ENCODE measurements at regions not wholly inside any gene's neighbourhood (a gene's known extent, or its start where the extent isn't known, plus 50 kb on each side); places are given as distances from the start of the nearest gene placed in this dataset.

DNA sequence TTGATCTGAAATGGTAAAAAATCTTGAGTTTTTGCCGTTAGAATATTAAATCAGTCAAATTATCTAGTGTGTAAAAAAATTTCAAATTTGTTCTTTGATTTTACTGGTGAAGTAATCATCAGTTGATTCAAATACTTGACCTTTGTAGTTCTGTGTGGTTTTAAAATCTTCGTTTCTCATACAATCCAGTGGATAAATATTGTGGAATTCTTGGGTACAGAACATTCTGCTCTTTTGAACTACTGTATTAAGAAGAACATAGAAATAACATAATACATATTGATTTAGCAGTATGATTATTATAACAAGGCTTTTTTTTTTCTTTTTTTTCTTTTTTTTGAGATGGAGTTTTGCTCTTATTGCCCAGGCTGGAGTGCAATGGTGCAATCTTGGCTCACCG, 491.8 kb downstream of the CD109 start:
- no peak overlapping the region for H3K4me3 ChIP-seq (ENCODE audit: insufficient read depth, low read depth, low read length)
- Mint-ChIP-seq H3K4me3 (ENCODE audit: unreplicated experiment) (no peak overlapping the region), H3K27ac (ENCODE audit: unreplicated experiment) (no peak overlapping the region), H3K4me1 (ENCODE audit: low read depth, unreplicated experiment) (no peaks in the 10 kb centered on the region), H3K27me3 (ENCODE audit: low read depth, unreplicated experiment) (peaks cover 2% of the 10 kb centered on the region), H3K36me3 (ENCODE audit: low read depth, unreplicated experiment) (no peaks in the 10 kb centered on the region), H3K9me3 (ENCODE audit: unreplicated experiment) (peaks cover 4% of the 10 kb centered on the region)
- no peak for DNase-seq (ENCODE audit: low read depth)
- H3K9me3 ChIP-seq (ENCODE audit: insufficient read depth, low read depth, low read length) = no peaks in the 10 kb centered on the region
- H2AFZ ChIP-seq (ENCODE audit: low read depth, low read length) = no peak overlapping the region
- FAIRE-seq = no peak
- no peak overlapping the region for H3K4me2 ChIP-seq (ENCODE audit: low read length)
- H3K27ac ChIP-seq (ENCODE audit: low read depth, low read length) = no peak overlapping the region
- H4K20me1 ChIP-seq (ENCODE audit: insufficient read depth, low read length) = no peaks in the 10 kb centered on the region
- H3K36me3 ChIP-seq (ENCODE audit: insufficient read depth, low read length) = no peaks in the 10 kb centered on the region
- no peaks in the 10 kb centered on the region for H3K79me2 ChIP-seq (ENCODE audit: insufficient read depth, low read length)
- no peaks in the 10 kb centered on the region for H3K4me1 ChIP-seq (ENCODE audit: insufficient read depth, low read length)
- no peaks in the 10 kb centered on the region for H3K27me3 ChIP-seq (ENCODE audit: insufficient read depth, low read length)
- H3K9ac ChIP-seq (ENCODE audit: low read length) = no peak overlapping the region
- TF ChIP-seq EZH2 (IDR thresholded peaks at IDR 0.05; ENCODE audit: insufficient read depth, low read length) = no peak
- TF ChIP-seq, protein P1, sequence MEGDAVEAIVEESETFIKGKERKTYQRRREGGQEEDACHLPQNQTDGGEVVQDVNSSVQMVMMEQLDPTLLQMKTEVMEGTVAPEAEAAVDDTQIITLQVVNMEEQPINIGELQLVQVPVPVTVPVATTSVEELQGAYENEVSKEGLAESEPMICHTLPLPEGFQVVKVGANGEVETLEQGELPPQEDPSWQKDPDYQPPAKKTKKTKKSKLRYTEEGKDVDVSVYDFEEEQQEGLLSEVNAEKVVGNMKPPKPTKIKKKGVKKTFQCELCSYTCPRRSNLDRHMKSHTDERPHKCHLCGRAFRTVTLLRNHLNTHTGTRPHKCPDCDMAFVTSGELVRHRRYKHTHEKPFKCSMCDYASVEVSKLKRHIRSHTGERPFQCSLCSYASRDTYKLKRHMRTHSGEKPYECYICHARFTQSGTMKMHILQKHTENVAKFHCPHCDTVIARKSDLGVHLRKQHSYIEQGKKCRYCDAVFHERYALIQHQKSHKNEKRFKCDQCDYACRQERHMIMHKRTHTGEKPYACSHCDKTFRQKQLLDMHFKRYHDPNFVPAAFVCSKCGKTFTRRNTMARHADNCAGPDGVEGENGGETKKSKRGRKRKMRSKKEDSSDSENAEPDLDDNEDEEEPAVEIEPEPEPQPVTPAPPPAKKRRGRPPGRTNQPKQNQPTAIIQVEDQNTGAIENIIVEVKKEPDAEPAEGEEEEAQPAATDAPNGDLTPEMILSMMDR (IDR thresholded peaks at IDR 0.05; ENCODE audit: insufficient read depth, low read depth, low read length) = no peak

DNA sequence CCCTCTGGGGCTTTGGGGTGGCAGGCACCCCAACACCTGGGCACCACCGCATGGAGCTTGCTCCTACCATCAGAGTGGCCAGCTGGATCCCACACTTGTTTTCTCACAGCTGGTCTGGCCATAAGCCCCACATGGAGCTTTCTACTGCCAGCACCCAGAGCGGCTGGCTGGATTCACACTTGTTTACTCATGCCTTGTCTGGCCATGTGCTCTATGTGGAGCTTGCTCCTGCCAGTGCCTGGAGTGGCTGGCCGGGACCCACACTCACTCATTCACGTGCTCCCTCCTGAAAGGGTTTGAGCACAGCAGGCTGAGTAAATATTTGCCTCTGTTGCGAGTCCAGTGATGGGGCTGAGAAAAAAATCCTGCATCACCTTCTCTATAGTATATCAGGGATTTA, 487.0 kb downstream of the CD109 start:
- no peak overlapping the region for H2AFZ ChIP-seq (ENCODE audit: low read depth, low read length)
- no peaks in the 10 kb centered on the region for H4K20me1 ChIP-seq (ENCODE audit: insufficient read depth, low read length)
- H3K4me2 ChIP-seq (ENCODE audit: low read length) = no peak overlapping the region
- no peaks in the 10 kb centered on the region for H3K36me3 Mint-ChIP-seq (ENCODE audit: low read depth, unreplicated experiment)
- H3K27me3 ChIP-seq (ENCODE audit: insufficient read depth, low read length) = no peaks in the 10 kb centered on the region
- H3K9me3 ChIP-seq (ENCODE audit: insufficient read depth, low read depth, low read length) = no peaks in the 10 kb centered on the region
- H3K9ac ChIP-seq (ENCODE audit: low read length) = no peak overlapping the region
- H3K4me3 ChIP-seq (ENCODE audit: insufficient read depth, low read depth, low read length) = no peak overlapping the region
- H3K27ac Mint-ChIP-seq (ENCODE audit: unreplicated experiment) = no peak overlapping the region
- no peaks in the 10 kb centered on the region for H3K4me1 Mint-ChIP-seq (ENCODE audit: low read depth, unreplicated experiment)
- no peaks in the 10 kb centered on the region for H3K9me3 Mint-ChIP-seq (ENCODE audit: unreplicated experiment)
- FAIRE-seq = no peak
- no peak overlapping the region for H3K27ac ChIP-seq (ENCODE audit: low read depth, low read length)
- no peaks in the 10 kb centered on the region for H3K36me3 ChIP-seq (ENCODE audit: insufficient read depth, low read length)
- H3K4me3 Mint-ChIP-seq (ENCODE audit: unreplicated experiment) = no peak overlapping the region
- TF ChIP-seq, protein P1 (IDR thresholded peaks at IDR 0.05; ENCODE audit: insufficient read depth, low read depth, low read length) = no peak
- TF ChIP-seq EZH2 (IDR thresholded peaks at IDR 0.05; ENCODE audit: insufficient read depth, low read length) = no peak
- H3K79me2 ChIP-seq (ENCODE audit: insufficient read depth, low read length) = no peaks in the 10 kb centered on the region
- no peaks in the 10 kb centered on the region for H3K4me1 ChIP-seq (ENCODE audit: insufficient read depth, low read length)
- DNase-seq (ENCODE audit: low read depth) = no peak
- H3K27me3 Mint-ChIP-seq (ENCODE audit: low read depth, unreplicated experiment) = peaks cover 2% of the 10 kb centered on the region

DNA sequence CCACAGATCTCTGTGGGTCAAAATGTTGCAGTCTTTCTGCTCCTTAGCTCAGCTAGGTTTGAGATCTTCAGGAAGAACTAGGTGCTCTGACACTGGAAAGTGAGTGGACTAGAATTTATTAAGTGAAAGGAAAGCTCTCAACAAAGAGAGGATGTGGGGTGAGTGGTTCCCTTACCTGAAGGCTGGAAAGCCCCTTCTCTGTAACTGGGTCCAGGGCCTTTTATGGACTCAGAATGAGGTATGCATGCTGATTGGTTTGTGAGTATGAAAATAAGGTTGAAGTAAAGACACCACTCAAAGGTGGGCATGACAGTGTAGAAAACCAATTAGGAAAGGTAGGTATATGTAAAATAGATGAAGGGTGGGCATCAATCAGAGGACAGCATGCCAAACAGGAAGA, 485.5 kb downstream of the CD109 start:
- peaks cover 2% of the 10 kb centered on the region for H3K27me3 Mint-ChIP-seq (ENCODE audit: low read depth, unreplicated experiment)
- Histone ChIP-seq H3K9ac (ENCODE audit: low read length) (no peak overlapping the region), H3K9me3 (ENCODE audit: insufficient read depth, low read depth, low read length) (no peaks in the 10 kb centered on the region), H3K4me3 (ENCODE audit: insufficient read depth, low read depth, low read length) (no peak overlapping the region), H4K20me1 (ENCODE audit: insufficient read depth, low read length) (no peaks in the 10 kb centered on the region), H3K4me2 (ENCODE audit: low read length) (no peak overlapping the region), H2AFZ (ENCODE audit: low read depth, low read length) (no peak overlapping the region), H3K4me1 (ENCODE audit: insufficient read depth, low read length) (no peaks in the 10 kb centered on the region), H3K27ac (ENCODE audit: low read depth, low read length) (no peak overlapping the region), H3K36me3 (ENCODE audit: insufficient read depth, low read length) (no peaks in the 10 kb centered on the region), H3K79me2 (ENCODE audit: insufficient read depth, low read length) (no peaks in the 10 kb centered on the region), H3K27me3 (ENCODE audit: insufficient read depth, low read length) (no peaks in the 10 kb centered on the region)
- no peaks in the 10 kb centered on the region for H3K36me3 Mint-ChIP-seq (ENCODE audit: low read depth, unreplicated experiment)
- H3K4me1 Mint-ChIP-seq (ENCODE audit: low read depth, unreplicated experiment) = no peaks in the 10 kb centered on the region
- H3K9me3 Mint-ChIP-seq (ENCODE audit: unreplicated experiment) = no peaks in the 10 kb centered on the region
- DNase-seq (ENCODE audit: low read depth) (no peak), FAIRE-seq (no peak)
- H3K4me3 Mint-ChIP-seq (ENCODE audit: unreplicated experiment) = no peak overlapping the region
- TF ChIP-seq, protein P1 (IDR thresholded peaks at IDR 0.05; ENCODE audit: insufficient read depth, low read depth, low read length) = no peak
- TF ChIP-seq EZH2 (IDR thresholded peaks at IDR 0.05; ENCODE audit: insufficient read depth, low read length) = no peak
- H3K27ac Mint-ChIP-seq (ENCODE audit: unreplicated experiment) = no peak overlapping the region

Data from astrocyte (in vitro differentiated cells and primary cell).